Tibial nerve (tissue), 4 donors: ENCODE measurements at regions not wholly inside any gene's neighbourhood (a gene's known extent, or its start where the extent isn't known, plus 50 kb on each side); places are given as distances from the start of the nearest gene placed in this dataset.

Source experiments
- DNase-seq, 2 donors: peaks; one replicate each; pipeline ENCODE4 v3.0.0-alpha.2; 2019; ENCODE audit warnings: low spot score in 2 of 2
- H3K27ac ChIP-seq, 4 donors: fragments of 200-600 bp; sonication (generic) in 3 of 4; one replicate each; pipeline ENCODE4 v1.5.1; 2017 to 2019; ENCODE audit warnings: mild to moderate bottlenecking in 1 of 4
- H3K27me3 ChIP-seq, 2 donors: fragments of 200-600 bp; sonication (generic) in 1 of 2; one replicate each; pipeline versions ENCODE4 v1.5.1 to v1.6.0; 2017 to 2019
- H3K36me3 ChIP-seq, 3 donors: fragments of 200-600 bp; sonication (generic); one replicate each; pipeline ENCODE4 v1.5.1; 2018 to 2019
- H3K4me1 ChIP-seq, 4 donors: fragments of 200-600 bp; sonication (generic) in 3 of 4; one replicate each; pipeline ENCODE4 v1.5.1; 2017 to 2019
- H3K4me3 ChIP-seq, 4 donors: fragments of 200-600 bp; sonication (generic) in 3 of 4; one replicate each; pipeline ENCODE4 v1.5.1; 2017 to 2019; ENCODE audit warnings: mild to moderate bottlenecking in 1 of 4, moderate library complexity in 1 of 4
- H3K9me3 ChIP-seq, 4 donors: fragments of 200-600 bp; sonication (generic) in 3 of 4; one replicate each; pipeline ENCODE4 v1.5.1; 2017 to 2019
- CTCF ChIP-seq, 5 experiments: fragments of 200-600 bp in 3 of 5; fragments of 450-650 bp in 2 of 5; sonication (generic) in 3 of 5; IDR thresholded peaks; one replicate each; pipeline ENCODE4 v1.5.1; 2016 to 2019; ENCODE audit warnings: antibody characterized with exemption in 5 of 5, mild to moderate bottlenecking in 3 of 5, moderate library complexity in 2 of 5
- EP300 ChIP-seq, 2 donors: sonication (generic); formaldehyde crosslinking; IDR thresholded peaks; one replicate each; pipeline ENCODE4 v1.6.1; 2017; ENCODE audit warnings: antibody characterized with exemption in 2 of 2, mild to moderate bottlenecking in 1 of 2
- POLR2A ChIP-seq, 2 donors: fragments of 450-650 bp; IDR thresholded peaks; one replicate each; pipeline ENCODE4 v1.6.1; 2017; ENCODE audit warnings: antibody characterized with exemption in 2 of 2, mild to moderate bottlenecking in 2 of 2, moderate library complexity in 2 of 2
- WGBS, 2 donors: methylation state at CpG; one replicate each; pipeline ENCODE4 v1.1.5; 2018; 5-methylcytosine and 5-hydroxymethylcytosine counted together

- H3K4me3 ChIP-seq: no peak overlapping the region
- H3K9me3 ChIP-seq: peaks cover 0 to 18% (median 0%) of the 10 kb centered on the region in 4 donors
- no peak for TF ChIP-seq CTCF (IDR thresholded peaks at IDR 0.05)
- TF ChIP-seq EP300 (IDR thresholded peaks at IDR 0.05): no peak
- no peak for TF ChIP-seq POLR2A (IDR thresholded peaks at IDR 0.05)
- no peaks in the 10 kb centered on the region for H3K36me3 ChIP-seq
- no peaks in the 10 kb centered on the region for H3K27me3 ChIP-seq
- H3K4me1 ChIP-seq: peaks cover 0 to 21% (median 0%) of the 10 kb centered on the region in 4 donors
- no peak for DNase-seq
- no peak overlapping the region for H3K27ac ChIP-seq
Observed at GRCh38 chr9:13395156-13395555, 115.7 kb upstream of the MPDZ start.

DNA sequence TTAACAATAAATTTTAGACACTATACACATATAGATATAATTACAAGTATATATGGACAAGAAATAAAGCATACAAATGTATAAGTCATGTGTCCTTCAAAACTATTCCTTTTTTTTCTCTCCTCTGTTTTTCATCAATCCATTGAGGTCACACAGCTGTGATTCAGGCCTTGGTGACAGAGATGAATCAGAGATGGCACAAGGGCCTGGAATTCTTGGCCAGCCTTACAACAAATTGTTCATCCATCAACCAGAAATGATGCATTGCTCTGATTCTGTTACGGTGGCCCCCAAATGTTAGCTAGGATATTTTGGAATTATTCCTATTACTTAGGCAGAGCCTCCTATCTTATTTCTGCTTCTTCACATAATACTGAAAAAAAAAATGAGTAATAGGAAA lies 108.7 kb upstream of the MPDZ start:
- no peak for DNase-seq
- peaks cover 0 to 24% (median 0%) of the 10 kb centered on the region in 4 donors for H3K9me3 ChIP-seq
- WGBS, 2 donors: 35 to 37% methylated on average over 1 of the region's 1 CpG
- H3K27ac ChIP-seq: peak overlapping the region in 3 of 4 donors; percentile 32 to 88 (median 87)
- no peaks in the 10 kb centered on the region for H3K36me3 ChIP-seq
- TF ChIP-seq EP300 (IDR thresholded peaks at IDR 0.05) (peak in 1 of 2 donors; percentile 67), POLR2A (IDR thresholded peaks at IDR 0.05) (no peak)
- H3K27me3 ChIP-seq: no peaks in the 10 kb centered on the region
- peaks cover 0 to 23% (median 9%) of the 10 kb centered on the region in 4 donors for H3K4me1 ChIP-seq
- H3K4me3 ChIP-seq: no peak overlapping the region

DNA sequence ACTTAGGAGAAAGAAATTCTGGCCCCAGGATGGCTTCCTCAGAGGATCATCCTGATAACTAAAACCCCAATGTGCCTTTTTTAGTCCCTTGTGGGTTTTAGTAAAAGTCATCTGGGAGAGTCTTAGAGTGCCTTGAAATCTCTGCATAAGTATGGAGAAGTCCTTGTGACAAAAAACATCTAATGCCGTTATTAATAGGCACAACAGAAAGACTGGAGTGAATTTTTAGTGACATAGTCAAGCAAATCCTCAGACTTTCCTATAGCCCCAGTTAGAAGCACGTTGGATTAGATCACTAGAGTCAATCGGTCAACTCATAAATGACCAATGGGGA lies 108.2 kb upstream of the MPDZ start:
- Histone ChIP-seq H3K27me3 (no peaks in the 10 kb centered on the region), H3K27ac (peak overlapping the region; percentile 32 to 88 (median 60)), H3K4me3 (no peak overlapping the region), H3K36me3 (no peaks in the 10 kb centered on the region), H3K4me1 (peaks cover 0 to 23% (median 9%) of the 10 kb centered on the region in 4 donors), H3K9me3 (peaks cover 0 to 24% (median 0%) of the 10 kb centered on the region in 4 donors)
- WGBS, 2 donors: 32 to 34% methylated on average over 3 of the region's 3 CpGs
- no peak for DNase-seq
- TF ChIP-seq CTCF (IDR thresholded peaks at IDR 0.05) (no peak), POLR2A (IDR thresholded peaks at IDR 0.05) (no peak), EP300 (IDR thresholded peaks at IDR 0.05) (no peak)

DNA sequence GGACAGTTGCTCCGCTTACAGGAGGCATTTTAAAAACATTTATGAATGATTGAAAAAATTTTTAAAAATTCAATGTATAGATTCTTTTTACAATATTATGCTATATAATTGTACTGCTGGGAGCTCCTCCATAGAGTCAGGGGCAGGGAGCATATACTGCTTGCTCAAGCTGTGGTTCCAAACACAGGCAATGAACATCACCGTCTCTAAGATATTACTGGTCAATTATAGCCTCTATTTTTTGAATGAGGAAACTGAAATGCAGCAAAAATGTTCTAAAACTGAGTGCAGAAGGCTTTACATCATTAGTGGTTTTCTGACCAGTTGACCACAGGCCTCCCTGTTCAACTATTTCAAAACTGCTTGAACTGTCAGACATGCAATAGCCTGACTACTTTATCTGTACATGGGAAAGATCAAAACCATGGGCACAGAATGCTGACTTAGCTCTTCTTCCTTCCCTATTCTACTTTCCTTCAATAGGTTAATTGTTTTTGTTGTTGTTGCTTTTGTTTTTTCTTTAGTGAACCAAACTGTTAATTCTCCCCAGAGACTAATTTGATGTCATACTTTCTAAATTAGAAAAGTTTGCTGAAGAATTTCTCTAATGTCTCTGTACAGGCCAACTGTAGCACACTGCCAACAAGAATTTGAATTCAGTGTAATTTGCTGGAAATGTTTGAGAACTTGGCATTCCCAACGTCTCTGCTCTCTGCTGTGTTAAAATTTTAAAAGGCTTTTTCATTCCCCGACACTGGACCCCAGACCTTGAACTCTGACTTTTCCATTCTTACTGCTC lies 107.6 kb upstream of the MPDZ start:
- H3K36me3 ChIP-seq: no peaks in the 10 kb centered on the region
- 35 to 45% methylated on average over 4 of the region's 4 CpGs for WGBS, 2 donors
- peaks cover 0 to 23% (median 9%) of the 10 kb centered on the region in 4 donors for H3K4me1 ChIP-seq
- no peak for DNase-seq
- H3K9me3 ChIP-seq: peaks cover 0 to 24% (median 0%) of the 10 kb centered on the region in 4 donors
- H3K27me3 ChIP-seq: no peaks in the 10 kb centered on the region
- peak overlapping the region; percentile 32 to 88 (median 60) for H3K27ac ChIP-seq
- TF ChIP-seq EP300 (IDR thresholded peaks at IDR 0.05): peak in 1 of 2 donors; percentile 77
- no peak for TF ChIP-seq CTCF (IDR thresholded peaks at IDR 0.05)
- no peak overlapping the region for H3K4me3 ChIP-seq

DNA sequence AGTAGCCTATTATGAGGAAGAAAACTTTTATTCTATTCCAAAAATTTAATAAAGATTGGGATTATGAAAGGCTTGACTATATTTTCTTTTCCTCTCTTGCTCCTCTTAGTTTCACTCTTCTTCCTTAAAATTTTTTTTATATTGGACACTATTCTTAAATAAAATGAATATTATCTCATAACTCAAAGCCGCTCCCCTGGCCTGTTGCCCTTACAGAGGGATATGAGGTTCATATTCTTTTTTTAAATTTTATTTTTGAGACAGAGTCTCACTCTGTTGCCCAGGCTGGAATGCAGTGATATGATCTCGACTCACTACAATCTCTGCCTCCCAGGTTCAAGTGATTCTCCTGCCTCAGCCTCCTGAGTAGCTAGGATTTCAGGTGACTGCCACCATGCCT lies 106.8 kb upstream of the MPDZ start:
- peaks cover 0 to 18% (median 0%) of the 10 kb centered on the region in 4 donors for H3K9me3 ChIP-seq
- no peak overlapping the region for H3K4me3 ChIP-seq
- H3K36me3 ChIP-seq: no peaks in the 10 kb centered on the region
- DNase-seq: no peak
- H3K27ac ChIP-seq: peak overlapping the region in 3 of 4 donors; percentile 29 to 88 (median 87)
- peaks cover 0 to 23% (median 9%) of the 10 kb centered on the region in 4 donors for H3K4me1 ChIP-seq
- no peaks in the 10 kb centered on the region for H3K27me3 ChIP-seq
- TF ChIP-seq POLR2A (IDR thresholded peaks at IDR 0.05) (no peak), CTCF (IDR thresholded peaks at IDR 0.05) (no peak), EP300 (IDR thresholded peaks at IDR 0.05) (no peak)
- WGBS, 2 donors: 85 to 87% methylated on average over 2 of the region's 2 CpGs
